ENCODE measurements at regions not wholly inside any gene's neighbourhood (a gene's known extent, or its start where the extent isn't known, plus 50 kb on each side); places are given as distances from the start of the nearest gene placed in this dataset.

DNA sequence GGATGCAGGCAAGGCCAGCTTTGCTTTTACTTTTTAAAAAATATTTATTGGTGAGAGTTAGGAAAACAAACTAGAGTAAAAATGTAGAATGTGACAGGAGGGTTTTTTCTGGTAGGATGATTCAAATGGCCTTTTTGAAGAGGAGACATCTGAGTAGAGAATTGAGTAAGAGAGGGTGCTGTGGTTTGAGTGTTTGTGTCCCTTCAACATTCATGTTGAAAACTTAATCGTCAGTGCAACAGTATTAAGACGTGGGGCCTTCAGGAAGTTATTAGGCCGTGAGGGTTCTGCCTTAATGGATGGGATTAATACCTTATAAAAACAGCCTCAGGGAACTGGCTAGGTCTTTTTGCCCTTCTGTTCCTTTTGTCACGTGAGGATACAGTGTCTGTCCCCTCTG lies 288.8 kb upstream of the C11orf87 start:
- Histone ChIP-seq H3K27me3 (no peaks in the 10 kb centered on the region), H3K9me3 (no peaks in the 10 kb centered on the region), H3K4me3 (no peak overlapping the region), H3K36me3 (no peaks in the 10 kb centered on the region), H3K4me1 (no peaks in the 10 kb centered on the region), H3K27ac (no peak overlapping the region)
- intact Hi-C loops (cut with DNase I) = no loop called here
- TF ChIP-seq, protein P1, sequence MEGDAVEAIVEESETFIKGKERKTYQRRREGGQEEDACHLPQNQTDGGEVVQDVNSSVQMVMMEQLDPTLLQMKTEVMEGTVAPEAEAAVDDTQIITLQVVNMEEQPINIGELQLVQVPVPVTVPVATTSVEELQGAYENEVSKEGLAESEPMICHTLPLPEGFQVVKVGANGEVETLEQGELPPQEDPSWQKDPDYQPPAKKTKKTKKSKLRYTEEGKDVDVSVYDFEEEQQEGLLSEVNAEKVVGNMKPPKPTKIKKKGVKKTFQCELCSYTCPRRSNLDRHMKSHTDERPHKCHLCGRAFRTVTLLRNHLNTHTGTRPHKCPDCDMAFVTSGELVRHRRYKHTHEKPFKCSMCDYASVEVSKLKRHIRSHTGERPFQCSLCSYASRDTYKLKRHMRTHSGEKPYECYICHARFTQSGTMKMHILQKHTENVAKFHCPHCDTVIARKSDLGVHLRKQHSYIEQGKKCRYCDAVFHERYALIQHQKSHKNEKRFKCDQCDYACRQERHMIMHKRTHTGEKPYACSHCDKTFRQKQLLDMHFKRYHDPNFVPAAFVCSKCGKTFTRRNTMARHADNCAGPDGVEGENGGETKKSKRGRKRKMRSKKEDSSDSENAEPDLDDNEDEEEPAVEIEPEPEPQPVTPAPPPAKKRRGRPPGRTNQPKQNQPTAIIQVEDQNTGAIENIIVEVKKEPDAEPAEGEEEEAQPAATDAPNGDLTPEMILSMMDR (IDR thresholded peaks at IDR 0.05) = no peak
- DNase-seq (ENCODE audit: low spot score in 2 of 2) = no peak

- no peaks in the 10 kb centered on the region for H3K27me3 ChIP-seq
- no peaks in the 10 kb centered on the region for H3K36me3 ChIP-seq
- DNase-seq (ENCODE audit: low spot score in 2 of 2) = no peak
- H3K9me3 ChIP-seq = no peaks in the 10 kb centered on the region
- intact Hi-C loops (cut with DNase I) = no loop called here
- no peak overlapping the region for H3K4me3 ChIP-seq
- TF ChIP-seq, protein P1 (IDR thresholded peaks at IDR 0.05) = no peak
- H3K27ac ChIP-seq = no peak overlapping the region
- no peaks in the 10 kb centered on the region for H3K4me1 ChIP-seq
Observed at GRCh38 chr11:109135627-109136026, 286.4 kb upstream of the C11orf87 start.

GRCh38 chr11:109138196-109138595 lies 283.8 kb upstream of the C11orf87 start:
- Histone ChIP-seq H3K27ac (no peak overlapping the region), H3K27me3 (no peaks in the 10 kb centered on the region), H3K4me3 (no peak overlapping the region), H3K36me3 (no peaks in the 10 kb centered on the region), H3K9me3 (no peaks in the 10 kb centered on the region), H3K4me1 (no peaks in the 10 kb centered on the region)
- intact Hi-C loops (cut with DNase I) = no loop called here
- TF ChIP-seq, protein P1 (IDR thresholded peaks at IDR 0.05) = no peak
- DNase-seq (ENCODE audit: low spot score in 2 of 2) = no peak

- no peak for DNase-seq (ENCODE audit: low spot score in 2 of 2)
- intact Hi-C loops (cut with DNase I) = no loop called here
- Histone ChIP-seq H3K27me3 (no peaks in the 10 kb centered on the region), H3K4me1 (no peaks in the 10 kb centered on the region), H3K4me3 (no peak overlapping the region), H3K9me3 (no peaks in the 10 kb centered on the region), H3K27ac (no peak overlapping the region), H3K36me3 (no peaks in the 10 kb centered on the region)
- TF ChIP-seq, protein P1 (IDR thresholded peaks at IDR 0.05) = no peak
Observed at GRCh38 chr11:109140426-109140825, 281.6 kb upstream of the C11orf87 start.

- Histone ChIP-seq H3K36me3 (no peaks in the 10 kb centered on the region), H3K27me3 (no peaks in the 10 kb centered on the region), H3K4me1 (no peaks in the 10 kb centered on the region), H3K9me3 (no peaks in the 10 kb centered on the region), H3K27ac (no peak overlapping the region), H3K4me3 (no peak overlapping the region)
- DNase-seq (ENCODE audit: low spot score in 2 of 2) = no peak
- intact Hi-C loops (cut with DNase I) = no loop called here
- TF ChIP-seq, protein P1 (IDR thresholded peaks at IDR 0.05) = no peak
Observed at GRCh38 chr11:109140857-109141515, 281.0 kb upstream of the C11orf87 start.

DNA sequence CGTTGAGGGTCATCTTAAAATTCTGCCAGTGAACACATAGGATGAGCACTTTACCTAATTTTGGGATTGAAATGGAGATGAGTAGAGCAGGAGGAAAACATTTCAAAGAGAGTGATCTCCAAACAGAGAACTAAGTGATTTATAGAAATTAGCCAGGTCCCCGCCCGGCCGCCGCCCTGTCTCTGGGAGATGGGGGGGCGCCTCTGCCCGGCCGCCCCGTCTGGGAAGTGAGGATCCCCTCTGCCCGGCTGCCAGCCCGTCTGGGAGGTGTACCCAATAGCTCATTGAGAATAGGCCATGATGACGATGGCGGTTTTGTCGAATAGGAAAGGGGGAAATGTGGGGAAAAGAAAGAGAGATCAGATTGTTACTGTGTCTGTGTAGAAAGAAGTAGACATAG lies 276.7 kb upstream of the C11orf87 start:
- no peaks in the 10 kb centered on the region for H3K36me3 ChIP-seq
- TF ChIP-seq, protein P1 (IDR thresholded peaks at IDR 0.05) = no peak
- DNase-seq (ENCODE audit: low spot score in 2 of 2) = no peak
- H3K4me1 ChIP-seq = no peaks in the 10 kb centered on the region
- intact Hi-C loops (cut with DNase I) = no loop called here
- H3K27me3 ChIP-seq = no peaks in the 10 kb centered on the region
- H3K9me3 ChIP-seq = no peaks in the 10 kb centered on the region
- H3K27ac ChIP-seq = no peak overlapping the region
- no peak overlapping the region for H3K4me3 ChIP-seq
